ENCODE measurements at regions not wholly inside any gene's neighbourhood (a gene's known extent, or its start where the extent isn't known, plus 50 kb on each side); places are given as distances from the start of the nearest gene placed in this dataset.

- Histone ChIP-seq H3K27me3 (ENCODE audit: insufficient read depth, low read depth) (no peaks in the 10 kb centered on the region), H3K36me3 (ENCODE audit: insufficient read depth) (no peaks in the 10 kb centered on the region), H3K4me2 (no peak overlapping the region), H2AFZ (ENCODE audit: low read depth) (no peak overlapping the region), H3K4me3 (IDR thresholded peaks at IDR 0.05; ENCODE audit: insufficient read depth, low read depth, low read length) (no peak overlapping the region), H3K27ac (no peak overlapping the region), H3K4me1 (ENCODE audit: low read depth, poor library complexity, severe bottlenecking) (no peaks in the 10 kb centered on the region), H3K9ac (no peak overlapping the region), H3K79me2 (ENCODE audit: insufficient read depth, low read depth) (no peaks in the 10 kb centered on the region), H4K20me1 (ENCODE audit: insufficient read depth) (no peaks in the 10 kb centered on the region)
- no peak for TF ChIP-seq CTCF (conservative IDR thresholded peaks at IDR 0.05; ENCODE audit: low read depth, low read length)
Measured at GRCh38 chr18:55144193-55144930, 185.1 kb upstream of the CCDC68 start.

GRCh38 chr18:55142410-55142809 lies 183.1 kb upstream of the CCDC68 start:
- no peaks in the 10 kb centered on the region for H3K36me3 ChIP-seq (ENCODE audit: insufficient read depth)
- no peaks in the 10 kb centered on the region for H4K20me1 ChIP-seq (ENCODE audit: insufficient read depth)
- H3K4me1 ChIP-seq (ENCODE audit: low read depth, poor library complexity, severe bottlenecking) = no peaks in the 10 kb centered on the region
- no peaks in the 10 kb centered on the region for H3K27me3 ChIP-seq (ENCODE audit: insufficient read depth, low read depth)
- H2AFZ ChIP-seq (ENCODE audit: low read depth) = no peak overlapping the region
- H3K27ac ChIP-seq = no peak overlapping the region
- no peak for TF ChIP-seq CTCF (conservative IDR thresholded peaks at IDR 0.05; ENCODE audit: low read depth, low read length)
- no peak overlapping the region for H3K4me2 ChIP-seq
- no peak overlapping the region for H3K9ac ChIP-seq
- no peak overlapping the region for H3K4me3 ChIP-seq (IDR thresholded peaks at IDR 0.05; ENCODE audit: insufficient read depth, low read depth, low read length)
- no peaks in the 10 kb centered on the region for H3K79me2 ChIP-seq (ENCODE audit: insufficient read depth, low read depth)

- Histone ChIP-seq H2AFZ (ENCODE audit: low read depth) (no peak overlapping the region), H3K36me3 (ENCODE audit: insufficient read depth) (no peaks in the 10 kb centered on the region), H3K79me2 (ENCODE audit: insufficient read depth, low read depth) (no peaks in the 10 kb centered on the region), H3K27me3 (ENCODE audit: insufficient read depth, low read depth) (no peaks in the 10 kb centered on the region), H3K4me1 (ENCODE audit: low read depth, poor library complexity, severe bottlenecking) (no peaks in the 10 kb centered on the region), H3K4me2 (no peak overlapping the region), H4K20me1 (ENCODE audit: insufficient read depth) (no peaks in the 10 kb centered on the region), H3K27ac (no peak overlapping the region), H3K9ac (no peak overlapping the region), H3K4me3 (IDR thresholded peaks at IDR 0.05; ENCODE audit: insufficient read depth, low read depth, low read length) (no peak overlapping the region)
- no peak for TF ChIP-seq CTCF (conservative IDR thresholded peaks at IDR 0.05; ENCODE audit: low read depth, low read length)
Measured at GRCh38 chr18:55141318-55141717, 182.1 kb upstream of the CCDC68 start.

- H3K79me2 ChIP-seq (ENCODE audit: insufficient read depth, low read depth) = no peaks in the 10 kb centered on the region
- no peak for TF ChIP-seq CTCF (conservative IDR thresholded peaks at IDR 0.05; ENCODE audit: low read depth, low read length)
- H3K36me3 ChIP-seq (ENCODE audit: insufficient read depth) = no peaks in the 10 kb centered on the region
- H3K4me1 ChIP-seq (ENCODE audit: low read depth, poor library complexity, severe bottlenecking) = no peaks in the 10 kb centered on the region
- no peak overlapping the region for H2AFZ ChIP-seq (ENCODE audit: low read depth)
- no peaks in the 10 kb centered on the region for H4K20me1 ChIP-seq (ENCODE audit: insufficient read depth)
- H3K27me3 ChIP-seq (ENCODE audit: insufficient read depth, low read depth) = no peaks in the 10 kb centered on the region
- H3K4me3 ChIP-seq (IDR thresholded peaks at IDR 0.05; ENCODE audit: insufficient read depth, low read depth, low read length) = no peak overlapping the region
- H3K4me2 ChIP-seq = no peak overlapping the region
- H3K9ac ChIP-seq = no peak overlapping the region
- H3K27ac ChIP-seq = no peak overlapping the region
Measured at GRCh38 chr18:55139836-55140235, 180.6 kb upstream of the CCDC68 start.
